ENCODE measurements at regions not wholly inside any gene's neighbourhood (a gene's known extent, or its start where the extent isn't known, plus 50 kb on each side); places are given as distances from the start of the nearest gene placed in this dataset.

DNA sequence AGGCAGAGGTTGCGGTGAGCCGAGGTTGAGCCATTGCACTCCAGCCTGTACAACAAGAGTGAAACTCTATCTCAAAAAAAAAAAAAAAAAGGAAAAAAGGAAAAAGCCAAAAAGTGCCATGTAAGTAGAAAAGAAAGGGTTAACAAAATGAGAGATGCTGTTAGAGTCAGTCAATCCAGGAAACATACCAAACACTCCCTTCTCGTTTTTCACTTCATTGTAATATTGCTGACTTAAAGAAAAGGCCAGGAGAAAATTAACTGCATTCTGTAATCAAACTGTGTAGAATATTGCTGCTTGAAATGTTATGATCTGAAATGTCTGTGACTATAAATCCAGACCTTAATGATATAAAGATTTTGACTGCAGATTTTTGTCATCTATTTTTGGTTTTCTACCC lies 379.1 kb downstream of the ENC1 start:
- TF ChIP-seq, protein P1, sequence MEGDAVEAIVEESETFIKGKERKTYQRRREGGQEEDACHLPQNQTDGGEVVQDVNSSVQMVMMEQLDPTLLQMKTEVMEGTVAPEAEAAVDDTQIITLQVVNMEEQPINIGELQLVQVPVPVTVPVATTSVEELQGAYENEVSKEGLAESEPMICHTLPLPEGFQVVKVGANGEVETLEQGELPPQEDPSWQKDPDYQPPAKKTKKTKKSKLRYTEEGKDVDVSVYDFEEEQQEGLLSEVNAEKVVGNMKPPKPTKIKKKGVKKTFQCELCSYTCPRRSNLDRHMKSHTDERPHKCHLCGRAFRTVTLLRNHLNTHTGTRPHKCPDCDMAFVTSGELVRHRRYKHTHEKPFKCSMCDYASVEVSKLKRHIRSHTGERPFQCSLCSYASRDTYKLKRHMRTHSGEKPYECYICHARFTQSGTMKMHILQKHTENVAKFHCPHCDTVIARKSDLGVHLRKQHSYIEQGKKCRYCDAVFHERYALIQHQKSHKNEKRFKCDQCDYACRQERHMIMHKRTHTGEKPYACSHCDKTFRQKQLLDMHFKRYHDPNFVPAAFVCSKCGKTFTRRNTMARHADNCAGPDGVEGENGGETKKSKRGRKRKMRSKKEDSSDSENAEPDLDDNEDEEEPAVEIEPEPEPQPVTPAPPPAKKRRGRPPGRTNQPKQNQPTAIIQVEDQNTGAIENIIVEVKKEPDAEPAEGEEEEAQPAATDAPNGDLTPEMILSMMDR (IDR thresholded peaks at IDR 0.05) = no peak

GRCh38 chr5:74259572-74259971 lies 381.0 kb downstream of the ENC1 start:
- TF ChIP-seq, protein P1 (IDR thresholded peaks at IDR 0.05) = no peak

DNA sequence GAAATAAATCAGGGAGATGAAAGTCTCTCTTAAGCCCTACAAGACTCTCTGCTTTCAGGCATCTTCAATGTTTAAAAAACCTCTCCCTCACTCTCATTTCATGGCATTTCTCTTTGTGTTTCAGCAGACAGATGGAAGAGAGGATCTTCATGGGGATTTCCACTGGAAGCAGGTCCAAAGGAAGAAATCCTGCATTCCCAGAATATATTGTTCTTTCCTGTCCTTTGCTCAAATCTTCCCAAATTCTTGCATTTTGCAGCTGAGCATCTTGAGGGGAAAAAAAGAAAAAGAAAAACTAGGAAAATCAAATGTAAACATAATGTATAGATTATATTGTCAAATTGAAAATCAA lies 382.2 kb downstream of the ENC1 start:
- TF ChIP-seq, protein P1 (IDR thresholded peaks at IDR 0.05) = no peak

DNA sequence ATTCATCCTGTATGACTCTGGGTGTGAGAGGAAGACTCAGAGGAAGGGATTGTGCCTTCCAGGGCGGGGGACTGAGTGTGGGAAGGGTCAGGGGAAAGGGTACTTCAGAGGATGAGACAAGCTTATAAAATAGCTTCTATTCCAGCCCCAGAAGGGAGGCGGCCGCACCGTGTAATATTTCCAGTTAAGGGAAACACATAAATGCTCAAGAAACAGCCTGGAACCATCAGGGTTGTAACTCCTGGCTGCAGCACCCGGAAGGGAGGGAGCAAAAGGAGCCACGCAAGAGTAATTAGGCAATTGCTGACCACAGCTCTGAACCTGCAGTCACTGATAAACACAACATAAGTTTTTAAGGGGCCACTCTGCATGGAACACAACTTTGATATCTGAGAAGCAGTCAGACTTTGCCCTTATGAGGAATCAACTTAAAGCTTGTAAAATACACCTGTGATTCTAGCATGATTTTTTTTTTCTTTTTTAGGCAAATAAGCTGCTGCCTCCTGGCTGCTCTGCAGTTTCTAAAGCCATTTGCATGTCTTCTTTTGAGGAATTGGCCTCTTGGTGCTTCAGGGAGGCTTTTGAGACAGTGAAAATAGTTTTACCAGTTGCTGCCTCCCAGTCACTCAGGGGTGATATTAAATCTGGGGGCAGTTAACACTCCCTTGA lies 382.7 kb downstream of the ENC1 start:
- TF ChIP-seq, protein P1 (IDR thresholded peaks at IDR 0.05) = no peak

DNA sequence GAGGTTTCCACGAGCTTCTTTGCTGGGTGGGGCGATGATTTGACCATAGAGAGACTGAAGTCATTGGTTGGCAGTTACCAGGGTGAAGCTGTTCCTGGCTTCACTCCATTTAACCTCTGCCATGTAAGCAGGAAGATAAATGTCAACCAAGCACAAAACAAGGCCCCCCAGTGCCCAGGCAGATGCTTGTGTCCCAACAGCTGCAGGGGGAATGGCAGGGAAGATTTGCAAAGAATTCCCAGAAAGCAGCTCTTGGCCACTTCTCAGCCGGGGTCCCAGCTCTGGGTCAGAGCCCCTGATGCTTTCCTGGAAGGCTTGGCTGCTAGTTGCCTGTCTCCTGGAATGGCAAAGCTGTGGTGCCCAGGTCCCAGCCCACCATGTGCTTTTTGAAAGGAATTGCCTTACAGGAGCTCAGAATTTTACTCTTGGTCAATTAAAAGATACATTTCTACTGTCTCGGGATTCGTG lies 383.4 kb downstream of the ENC1 start:
- TF ChIP-seq, protein P1 (IDR thresholded peaks at IDR 0.05) = no peak

- TF ChIP-seq, protein P1 (IDR thresholded peaks at IDR 0.05) = no peak
Measured at GRCh38 chr5:74255692-74256392, 384.7 kb downstream of the ENC1 start.

- TF ChIP-seq, protein P1 (IDR thresholded peaks at IDR 0.05) = no peak
Measured at GRCh38 chr5:74254257-74254656, 386.3 kb downstream of the ENC1 start.

Measured in LNCAP (cell line).